IMR-90 (cell line): ENCODE measurements at regions not wholly inside any gene's neighbourhood (a gene's known extent, or its start where the extent isn't known, plus 50 kb on each side); places are given as distances from the start of the nearest gene placed in this dataset.
A peak's percentile ranks its signal among the peaks of the same experiment; 100 is the strongest.

ENCODE experiments used
- ATAC-seq: fragments of 200-7000 bp; cut with Tn5 transposase; 2 replicates; pipeline ENCODE4 v1.9.1; 2020; ENCODE audit warnings: low read depth, mild to moderate bottlenecking, moderate library complexity
- BruUV-seq: library from RNA; stranded (reverse); fragments of 400-500 nt; replicated peaks from 2 replicates; lab custom pipeline; 2021; lab: Mats Ljungman, UMichigan
- CTCF ChIA-PET: fragments of 300-600 bp; formaldehyde crosslinking; extraction: SDS; loops from one replicate; lab custom pipeline; 2021; ENCODE audit warnings: antibody characterized with exemption; lab: Yijun Ruan, JAX
- POLR2A ChIA-PET: fragments of 300-600 bp; sonication (Branson Sonifier 250); formaldehyde crosslinking; loops from one replicate; lab custom pipeline; 2022; ENCODE audit warnings: antibody characterized with exemption; ENCODE audit not compliant: unreplicated experiment; lab: Charles Lee
- DNase-seq: peaks from one replicate; pipeline ENCODE4 v3.0.0; 2013
- H2AFZ ChIP-seq: replicated peaks from 2 replicates; pipeline ENCODE3; 2013; ENCODE audit warnings: low read length, mild to moderate bottlenecking; ENCODE audit not compliant: poor library complexity
- H2AK5ac ChIP-seq: 2 replicates; pipeline ENCODE4 v1.6.1; 2013; ENCODE audit warnings: low read depth, low read length, inconsistent platforms
- H2AK9ac ChIP-seq: replicated peaks from 2 replicates; pipeline ENCODE3; 2013; ENCODE audit warnings: mild to moderate bottlenecking, low read depth, low read length, moderate library complexity; ENCODE audit not compliant: poor library complexity
- H2BK120ac ChIP-seq: 2 replicates; pipeline ENCODE4 v1.6.1; 2013; ENCODE audit warnings: low read depth, low read length, inconsistent platforms
- H2BK15ac ChIP-seq: 3 replicates; pipeline ENCODE4 v1.6.1; 2013; ENCODE audit warnings: low read depth, low read length, inconsistent platforms
- H2BK20ac ChIP-seq: 2 replicates; pipeline ENCODE4 v1.6.1; 2013; ENCODE audit warnings: low read depth, mild to moderate bottlenecking, inconsistent platforms, low read length, moderate library complexity
- H2BK5ac ChIP-seq: 2 replicates; pipeline ENCODE4 v1.6.1; 2013; ENCODE audit warnings: mild to moderate bottlenecking, low read depth, low read length, inconsistent platforms; ENCODE audit not compliant: poor library complexity, severe bottlenecking
- H3K14ac ChIP-seq: replicated peaks from 2 replicates; pipeline ENCODE4 v1.6.1; 2013; ENCODE audit warnings: low read depth, low read length, inconsistent platforms
- H3K18ac ChIP-seq: 2 replicates; pipeline ENCODE4 v1.6.1; 2013; ENCODE audit warnings: low read depth, low read length, control low read depth
- H3K23ac ChIP-seq: 2 replicates; pipeline ENCODE4 v1.6.1; 2013; ENCODE audit warnings: low read depth, low read length, inconsistent platforms
- H3K27ac ChIP-seq: 2 replicates; pipeline ENCODE4 v1.5.1; 2013; ENCODE audit warnings: mild to moderate bottlenecking, control low read depth, low read length; ENCODE audit not compliant: insufficient read depth
- H3K27me3 ChIP-seq: 2 replicates; pipeline ENCODE4 v1.6.1; 2013; ENCODE audit warnings: low read length; ENCODE audit not compliant: control insufficient read depth, insufficient read depth
- H3K36me3 ChIP-seq: 2 replicates; pipeline ENCODE4 v1.6.1; 2013; ENCODE audit warnings: low read length, mixed read lengths; ENCODE audit not compliant: control insufficient read depth, insufficient read depth
- H3K4ac ChIP-seq: 2 replicates; pipeline ENCODE4 v1.6.1; 2013; ENCODE audit warnings: low read depth, low read length, inconsistent platforms
- H3K4me1 ChIP-seq: 2 replicates; pipeline ENCODE4 v1.6.1; 2013; ENCODE audit warnings: low read length, mixed read lengths; ENCODE audit not compliant: control insufficient read depth, insufficient read depth
- H3K4me2 ChIP-seq: 2 replicates; pipeline ENCODE4 v1.6.1; 2013; ENCODE audit warnings: low read depth, mild to moderate bottlenecking, control low read depth, low read length, moderate library complexity
- H3K4me3 ChIP-seq: 2 replicates; pipeline ENCODE4 v1.5.1; 2013; ENCODE audit warnings: low read depth, mild to moderate bottlenecking, control low read depth, low read length, moderate library complexity; ENCODE audit not compliant: insufficient read depth
- H3K56ac ChIP-seq: 2 replicates; pipeline ENCODE4 v1.6.1; 2013; ENCODE audit warnings: low read length, inconsistent platforms; ENCODE audit not compliant: insufficient read depth; ENCODE audit errors: extremely low read depth
- H3K79me1 ChIP-seq, 2 experiments: 2 replicates each; pipeline ENCODE4 v1.6.1; 2013; ENCODE audit warnings: low read length in 2 of 2, inconsistent platforms in 1 of 2, low read depth in 1 of 2
- H3K9ac ChIP-seq: 2 replicates; pipeline ENCODE4 v1.6.1; 2013; ENCODE audit warnings: low read depth, low read length, control low read depth
- H3K9me1 ChIP-seq: 2 replicates; pipeline ENCODE4 v1.6.1; 2013; ENCODE audit warnings: low read length, inconsistent platforms; ENCODE audit not compliant: insufficient read depth
- H3K9me3 ChIP-seq: 2 replicates; pipeline ENCODE4 v1.6.1; 2013; ENCODE audit warnings: low read length; ENCODE audit not compliant: control insufficient read depth, insufficient read depth
- H4K20me1 ChIP-seq: 2 replicates; pipeline ENCODE4 v1.6.1; 2013; ENCODE audit warnings: low read length, inconsistent platforms; ENCODE audit not compliant: insufficient read depth
- H4K5ac ChIP-seq: 2 replicates; pipeline ENCODE4 v1.6.1; 2013; ENCODE audit warnings: mild to moderate bottlenecking, low read depth, low read length, control low read depth
- H4K8ac ChIP-seq, 2 experiments: 2 replicates each; pipeline ENCODE4 v1.6.1; 2013; ENCODE audit warnings: low read depth in 2 of 2, low read length in 2 of 2, control low read depth in 1 of 2, inconsistent platforms in 1 of 2
- H4K91ac ChIP-seq: 2 replicates; pipeline ENCODE4 v1.6.1; 2013; ENCODE audit warnings: low read depth, low read length, inconsistent platforms; ENCODE audit not compliant: insufficient read depth
- BHLHE40 ChIP-seq: fragments of 150-350 bp; IDR thresholded peaks from 2 replicates; pipeline ENCODE4 v1.6.1; 2016; ENCODE audit warnings: mild to moderate bottlenecking, low read depth, low read length
- CEBPB ChIP-seq: IDR thresholded peaks from 2 replicates; pipeline ENCODE4 v1.6.1; 2012; ENCODE audit warnings: low read depth, low read length, improper control_type of control experiment
- CHD1 ChIP-seq: IDR thresholded peaks from 2 replicates; pipeline ENCODE4 v1.6.1; 2012; ENCODE audit warnings: low read depth, low read length, improper control_type of control experiment
- ELK1 ChIP-seq: fragments of 150-350 bp; IDR thresholded peaks from 2 replicates; pipeline ENCODE4 v1.6.1; 2016; ENCODE audit warnings: low read depth, mild to moderate bottlenecking, low read length, moderate library complexity, borderline replicate concordance
- FOS ChIP-seq: fragments of 150-350 bp; IDR thresholded peaks from 2 replicates; pipeline ENCODE4 v1.6.1; 2016; ENCODE audit warnings: low read depth, low read length
- MAZ ChIP-seq: IDR thresholded peaks from 2 replicates; pipeline ENCODE4 v1.6.1; 2012; ENCODE audit warnings: low read depth, mild to moderate bottlenecking, low read length, improper control_type of control experiment, moderate library complexity, borderline replicate concordance
- MXI1 ChIP-seq: IDR thresholded peaks from 2 replicates; pipeline ENCODE4 v1.6.1; 2012; ENCODE audit warnings: low read depth, mild to moderate bottlenecking, low read length, moderate library complexity, borderline replicate concordance
- NFE2L2 ChIP-seq: fragments of 150-350 bp; IDR thresholded peaks from 2 replicates; pipeline ENCODE4 v1.6.1; 2016; ENCODE audit warnings: low read depth, mild to moderate bottlenecking, low read length
- POLR2A ChIP-seq: IDR thresholded peaks from 2 replicates; pipeline ENCODE4 v1.6.1; 2012; ENCODE audit warnings: mild to moderate bottlenecking, low read depth, low read length
- RAD21 ChIP-seq: IDR thresholded peaks from 2 replicates; pipeline ENCODE4 v1.6.1; 2012; ENCODE audit warnings: low read length, improper control_type of control experiment
- RFX5 ChIP-seq: IDR thresholded peaks from 2 replicates; pipeline ENCODE4 v1.8.0; 2012; ENCODE audit warnings: low read depth, mild to moderate bottlenecking, low read length, moderate library complexity
- SMC3 ChIP-seq: fragments of 150-350 bp; IDR thresholded peaks from 2 replicates; pipeline ENCODE4 v1.6.1; 2016; ENCODE audit warnings: low read depth, mild to moderate bottlenecking, antibody characterized with exemption, low read length, moderate library complexity
- USF2 ChIP-seq: fragments of 150-350 bp; IDR thresholded peaks from 2 replicates; pipeline ENCODE4 v1.6.1; 2017; ENCODE audit warnings: mild to moderate bottlenecking, antibody characterized with exemption, low read length, low read depth
- WGBS, 2 experiments: methylation state at CpG; one replicate each; pipeline versions ENCODE4 v1.1.5 to v1.1.7; 2013; ENCODE audit warnings: missing lambda C conversion rate in 2 of 2; ENCODE audit not compliant: insufficient read length in 1 of 2; ENCODE audit errors: extremely low coverage in 2 of 2; 5-methylcytosine and 5-hydroxymethylcytosine counted together
- dilution Hi-C: fragments of 300-500 bp; cut with HindIII; formaldehyde crosslinking; loops from one replicate; pipeline ENCODE4 v1.14.3; 2018; ENCODE audit warnings: low sequenced_read_pairs; ENCODE audit not compliant: unreplicated experiment
- in situ Hi-C: fragments of 300-500 bp; cut with MboI; formaldehyde crosslinking; loops from 3 replicates; pipeline ENCODE4 v1.14.3; 2019; ENCODE audit warnings: low sequenced_read_pairs, inconsistent platforms, mixed read lengths
- intact Hi-C: fragments of 100-400 bp; cut with micrococcal nuclease; formaldehyde crosslinking; loops from 2 replicates; pipeline ENCODE4 v1.10.0; 2022
- TF ChIP-seq, protein P1 (sequence below): conservative IDR thresholded peaks from 2 replicates; pipeline ENCODE4 v1.5.1; 2012; ENCODE audit warnings: mild to moderate bottlenecking, low read depth, low read length, improper control_type of control experiment

- no peak for TF ChIP-seq CHD1
These were observed 193.4 kb downstream of the SOX11 start (continued) for GRCh38 chr2:5885451-5886173.

- WGBS, 2 experiments = no CpG with 5 or more reads among the region's 6 CpGs
- no TSS peak for BruUV-seq
- no peak overlapping the region for H2AK5ac ChIP-seq
- TF ChIP-seq RAD21 = no peak
- TF ChIP-seq POLR2A = no peak
- TF ChIP-seq CEBPB = no peak
- no peak for TF ChIP-seq SMC3
- no peak for TF ChIP-seq USF2
- no peak for TF ChIP-seq ELK1
- no peak for TF ChIP-seq RFX5
- TF ChIP-seq, protein P1, sequence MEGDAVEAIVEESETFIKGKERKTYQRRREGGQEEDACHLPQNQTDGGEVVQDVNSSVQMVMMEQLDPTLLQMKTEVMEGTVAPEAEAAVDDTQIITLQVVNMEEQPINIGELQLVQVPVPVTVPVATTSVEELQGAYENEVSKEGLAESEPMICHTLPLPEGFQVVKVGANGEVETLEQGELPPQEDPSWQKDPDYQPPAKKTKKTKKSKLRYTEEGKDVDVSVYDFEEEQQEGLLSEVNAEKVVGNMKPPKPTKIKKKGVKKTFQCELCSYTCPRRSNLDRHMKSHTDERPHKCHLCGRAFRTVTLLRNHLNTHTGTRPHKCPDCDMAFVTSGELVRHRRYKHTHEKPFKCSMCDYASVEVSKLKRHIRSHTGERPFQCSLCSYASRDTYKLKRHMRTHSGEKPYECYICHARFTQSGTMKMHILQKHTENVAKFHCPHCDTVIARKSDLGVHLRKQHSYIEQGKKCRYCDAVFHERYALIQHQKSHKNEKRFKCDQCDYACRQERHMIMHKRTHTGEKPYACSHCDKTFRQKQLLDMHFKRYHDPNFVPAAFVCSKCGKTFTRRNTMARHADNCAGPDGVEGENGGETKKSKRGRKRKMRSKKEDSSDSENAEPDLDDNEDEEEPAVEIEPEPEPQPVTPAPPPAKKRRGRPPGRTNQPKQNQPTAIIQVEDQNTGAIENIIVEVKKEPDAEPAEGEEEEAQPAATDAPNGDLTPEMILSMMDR = no peak
- TF ChIP-seq FOS = no peak
- no peak for TF ChIP-seq NFE2L2
- TF ChIP-seq CHD1 = no peak
- TF ChIP-seq BHLHE40 = no peak
- no peak for TF ChIP-seq MXI1
- TF ChIP-seq MAZ = no peak
These were observed 194.3 kb downstream of the SOX11 start for GRCh38 chr2:5886462-5886861.

More at GRCh38 chr2:5886462-5886861, 194.3 kb downstream of the SOX11 start:
- in situ Hi-C loops (no loop called here), intact Hi-C loops (no loop called here), dilution Hi-C loops (no loop called here)
- Histone ChIP-seq H3K4me3 (no peak overlapping the region), H3K36me3 (no peaks in the 10 kb centered on the region), H2BK15ac (no peak overlapping the region), H3K14ac (no peak overlapping the region), H4K91ac (no peak overlapping the region), H3K23ac (no peak overlapping the region), H4K5ac (no peak overlapping the region), H4K20me1 (no peaks in the 10 kb centered on the region), H3K4me2 (no peak overlapping the region), H3K4me1 (peaks cover 8% of the 10 kb centered on the region; the same call in 1 of the 2 replicates), H3K9me3 (peaks cover 6% of the 10 kb centered on the region; the same call in 1 of the 2 replicates), H4K8ac (no peak overlapping the region), H2BK5ac (no peak overlapping the region), H2BK120ac (no peak overlapping the region), H3K18ac (peak overlapping the region; percentile 84; the same call in 1 of the 2 replicates), H3K79me1 (no peaks in the 10 kb centered on the region), H3K4ac (no peak overlapping the region), H3K9me1 (no peaks in the 10 kb centered on the region), H3K56ac (no peak overlapping the region), H3K27me3 (no peaks in the 10 kb centered on the region), H2AFZ (no peak overlapping the region), H3K9ac (no peak overlapping the region), H2BK20ac (no peak overlapping the region), H2AK9ac (no peak overlapping the region), H3K27ac (peak overlapping the region; percentile 75; the same call in 1 of the 2 replicates)
- ChIA-PET CTCF (no interaction called here), POLR2A (no interaction called here)
- DNase-seq (no peak), ATAC-seq (no peak)
